ENCODE measurements at regions not wholly inside any gene's neighbourhood (a gene's known extent, or its start where the extent isn't known, plus 50 kb on each side); places are given as distances from the start of the nearest gene placed in this dataset.
A peak's percentile ranks its signal among the peaks of the same experiment; 100 is the strongest.

DNA sequence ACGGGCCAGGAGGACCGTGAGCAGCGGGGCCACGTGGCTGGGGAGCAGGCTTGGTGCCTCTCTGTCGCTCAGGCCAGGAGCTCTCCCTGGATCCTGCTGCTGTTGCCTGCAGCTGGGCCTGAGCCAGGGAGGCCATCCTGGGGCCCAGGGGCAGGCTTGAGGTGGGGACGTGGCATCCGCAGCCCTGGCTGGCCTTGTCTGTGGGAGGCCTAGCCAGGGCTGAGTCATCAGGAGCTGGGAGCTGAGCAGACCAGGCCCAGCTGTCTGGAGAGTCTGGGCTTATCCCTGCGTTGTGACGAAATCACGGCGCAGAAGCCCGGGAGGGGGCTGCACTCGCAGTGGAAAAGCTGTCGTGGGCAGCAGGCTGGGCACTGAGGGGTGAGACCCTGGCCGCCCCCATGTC lies 138.8 kb upstream of the COL5A1 start:
- peak; percentile 84 for DNase-seq

DNA sequence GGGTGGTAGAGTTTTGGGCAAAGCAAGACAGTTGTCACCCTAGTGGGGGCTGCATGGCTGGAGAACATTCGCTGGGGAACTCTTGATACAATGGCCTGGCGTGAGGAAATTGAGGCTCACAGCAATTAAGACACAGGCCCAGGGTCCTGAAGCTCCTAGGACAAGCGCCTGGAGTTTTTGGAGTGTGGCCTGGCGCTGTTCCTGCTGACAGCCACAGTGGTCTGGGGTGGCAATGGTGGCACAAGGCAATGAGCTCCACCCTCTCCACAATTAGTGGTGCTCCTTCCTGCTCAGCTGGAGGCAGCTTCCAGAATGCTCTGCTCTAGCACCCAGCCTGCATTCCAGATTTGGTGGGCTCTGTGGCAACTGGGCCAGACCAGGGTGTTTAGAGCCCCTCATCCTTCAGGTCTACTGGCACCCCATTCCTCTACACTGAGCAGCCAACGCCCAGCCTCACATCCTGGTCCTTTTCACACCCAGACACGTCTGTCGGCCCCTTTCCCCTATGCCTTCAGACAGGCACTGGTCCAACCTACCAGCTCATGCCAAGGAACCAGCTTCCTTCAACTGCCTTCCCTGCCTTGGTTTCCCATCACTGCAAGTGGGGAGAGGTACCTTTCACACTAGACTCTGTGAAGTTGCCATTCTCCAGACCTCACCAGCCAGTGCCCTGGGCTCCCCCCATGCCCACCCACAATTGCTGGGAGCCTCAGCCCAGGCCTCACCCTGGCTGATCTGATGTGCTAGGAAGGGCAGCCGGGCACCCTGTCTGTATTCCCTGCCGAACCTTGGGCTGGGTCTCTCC lies 138.1 kb upstream of the COL5A1 start:
- DNase-seq: no peak

DNA sequence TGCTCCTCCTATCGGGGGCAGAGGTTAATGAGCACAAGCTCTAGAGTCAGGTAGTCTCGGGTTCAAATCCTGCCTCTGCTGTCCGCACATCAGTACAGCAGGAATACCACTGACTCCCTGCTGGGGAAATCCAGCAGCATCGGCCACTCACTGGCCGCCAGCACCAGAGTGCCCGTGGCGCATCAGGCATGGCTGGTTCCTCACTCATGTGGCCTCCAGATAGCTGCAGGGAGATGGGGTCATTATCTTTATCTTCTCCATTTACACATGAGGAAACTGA lies 137.6 kb upstream of the COL5A1 start:
- DNase-seq: no peak

DNA sequence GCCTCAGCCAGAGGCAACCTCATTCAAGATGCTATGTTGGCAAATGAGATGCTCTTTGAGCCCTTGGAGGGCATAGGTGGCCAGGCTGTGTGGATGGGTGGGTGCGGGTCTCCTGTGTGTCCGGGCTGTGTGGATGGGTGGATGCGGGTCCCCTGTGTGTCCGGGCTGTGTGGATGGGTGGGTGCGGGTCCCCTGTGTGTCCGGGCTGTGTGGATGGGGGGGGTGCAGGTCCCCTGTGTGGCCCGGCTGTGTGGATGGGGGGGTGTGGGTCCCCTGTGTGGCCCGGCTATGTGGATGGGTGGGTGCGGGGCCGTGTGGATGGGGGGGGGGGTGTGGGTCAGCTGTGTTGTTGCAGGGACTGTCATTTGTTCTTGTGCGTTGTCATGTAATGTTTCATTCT lies 136.6 kb upstream of the COL5A1 start:
- DNase-seq: no peak

DNA sequence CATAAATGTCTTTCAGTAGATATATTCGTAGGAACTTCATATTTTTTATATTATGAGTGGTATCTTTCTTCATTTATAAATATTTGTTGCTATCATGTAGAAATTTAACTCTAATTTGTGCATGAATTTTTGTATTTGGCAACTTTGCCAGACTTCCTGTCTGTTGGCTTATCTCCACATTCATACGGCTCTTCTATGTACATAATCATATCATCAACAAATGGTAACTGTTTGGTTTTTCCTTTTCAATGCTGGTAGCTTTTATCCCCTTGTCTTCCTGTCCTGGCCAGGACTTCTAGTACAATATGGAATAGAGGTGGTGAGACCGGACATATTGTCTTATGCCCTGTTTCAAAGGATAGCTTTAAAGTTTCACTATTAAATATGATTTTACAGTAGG lies 132.3 kb upstream of the COL5A1 start:
- no peak for DNase-seq

DNA sequence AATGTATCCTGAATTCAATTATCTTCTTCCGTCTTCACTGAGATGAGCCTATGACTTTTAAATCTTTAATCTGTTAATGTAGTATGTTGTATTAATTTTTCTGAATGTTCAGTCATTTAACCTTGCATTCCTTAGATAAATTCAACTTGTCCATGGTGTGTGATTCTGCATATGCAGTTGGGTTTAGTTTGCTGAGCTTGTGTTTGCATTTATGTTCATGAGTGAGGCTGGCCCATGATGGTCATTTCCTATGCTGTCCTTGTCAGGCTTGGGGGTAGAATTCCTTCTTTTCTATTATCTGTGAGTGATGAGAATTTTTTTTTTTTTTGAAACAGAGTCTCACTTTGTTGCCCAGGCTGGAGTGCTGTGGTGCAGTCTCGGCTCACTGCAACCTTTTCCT lies 131.8 kb upstream of the COL5A1 start:
- no peak for DNase-seq

DNA sequence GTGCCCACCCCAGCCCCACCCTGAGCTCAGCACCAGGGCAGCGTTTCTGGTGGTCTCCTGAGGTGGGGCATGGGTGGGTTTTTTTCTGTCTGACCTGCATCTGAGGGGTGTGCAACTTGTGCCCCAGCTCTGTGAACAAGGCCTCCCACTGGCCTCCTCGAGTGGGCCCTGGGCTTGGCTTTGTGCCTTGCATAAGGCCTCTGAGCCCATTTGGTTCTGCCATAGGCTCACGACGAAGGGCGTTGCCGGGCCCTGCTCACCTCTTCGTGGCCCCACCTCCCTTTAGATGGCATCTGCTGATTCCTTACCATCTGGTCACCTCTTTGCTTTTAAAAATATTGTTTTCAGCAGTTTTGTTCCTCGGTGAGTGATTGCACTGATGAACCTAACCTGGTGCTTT lies 127.1 kb upstream of the COL5A1 start:
- DNase-seq: no peak

DNA sequence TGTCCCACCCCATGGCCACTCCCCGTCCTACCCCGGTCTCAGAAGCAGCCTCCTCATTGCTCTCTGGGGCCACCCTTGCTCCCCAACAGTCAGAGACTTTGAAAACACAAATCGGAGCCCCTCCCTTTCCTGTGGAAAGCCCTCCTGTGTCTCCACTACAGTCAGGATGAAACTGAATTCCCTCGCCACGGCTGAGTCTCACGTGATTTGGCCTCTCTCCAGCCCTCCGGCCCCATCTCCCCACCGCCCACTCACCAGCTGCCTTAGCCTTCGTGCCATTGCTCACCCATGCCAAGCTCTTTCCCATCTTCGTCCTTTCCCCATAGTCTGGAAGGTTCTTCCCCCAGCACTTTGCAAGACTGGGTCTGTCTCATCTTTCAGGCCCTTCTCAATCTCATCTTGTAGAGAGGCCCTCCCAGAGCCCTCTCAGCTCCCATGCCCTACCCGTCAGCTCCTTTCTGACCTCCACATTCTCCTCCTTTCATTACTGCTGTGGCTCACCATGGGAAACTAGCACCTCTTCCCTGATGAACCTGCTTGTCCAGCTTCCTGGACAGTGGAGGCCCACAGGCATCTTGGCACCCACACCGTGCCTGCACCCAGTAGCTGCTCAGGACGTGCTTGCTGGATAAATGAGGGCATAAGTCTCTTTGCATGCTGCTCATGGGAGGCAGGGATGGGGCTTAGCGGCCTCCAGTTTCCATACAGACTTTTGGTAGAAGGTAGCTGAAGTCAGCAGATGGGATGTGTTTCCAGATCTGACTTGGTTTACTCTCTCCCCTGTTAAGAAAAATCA lies 126.4 kb upstream of the COL5A1 start:
- DNase-seq: no peak

DNA sequence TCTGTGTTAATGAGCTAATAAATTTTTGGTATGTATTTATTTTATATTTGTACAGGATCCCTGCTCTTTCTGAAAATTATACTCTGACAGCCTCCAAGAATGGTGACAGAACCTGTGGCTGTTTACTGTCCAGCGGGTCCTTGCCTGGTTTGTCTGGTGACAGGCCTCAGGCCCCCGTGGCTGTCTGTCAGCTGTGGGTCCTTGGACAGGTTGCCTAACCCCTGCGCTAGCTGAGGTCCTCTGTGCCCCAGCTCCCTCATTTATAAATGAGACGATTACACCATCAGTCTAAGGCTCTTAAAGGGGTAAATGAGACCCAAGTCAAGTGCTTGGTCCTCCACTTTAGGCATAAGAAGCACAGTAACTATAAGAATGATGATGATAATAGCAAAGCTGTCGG lies 125.1 kb upstream of the COL5A1 start:
- no peak for DNase-seq

DNA sequence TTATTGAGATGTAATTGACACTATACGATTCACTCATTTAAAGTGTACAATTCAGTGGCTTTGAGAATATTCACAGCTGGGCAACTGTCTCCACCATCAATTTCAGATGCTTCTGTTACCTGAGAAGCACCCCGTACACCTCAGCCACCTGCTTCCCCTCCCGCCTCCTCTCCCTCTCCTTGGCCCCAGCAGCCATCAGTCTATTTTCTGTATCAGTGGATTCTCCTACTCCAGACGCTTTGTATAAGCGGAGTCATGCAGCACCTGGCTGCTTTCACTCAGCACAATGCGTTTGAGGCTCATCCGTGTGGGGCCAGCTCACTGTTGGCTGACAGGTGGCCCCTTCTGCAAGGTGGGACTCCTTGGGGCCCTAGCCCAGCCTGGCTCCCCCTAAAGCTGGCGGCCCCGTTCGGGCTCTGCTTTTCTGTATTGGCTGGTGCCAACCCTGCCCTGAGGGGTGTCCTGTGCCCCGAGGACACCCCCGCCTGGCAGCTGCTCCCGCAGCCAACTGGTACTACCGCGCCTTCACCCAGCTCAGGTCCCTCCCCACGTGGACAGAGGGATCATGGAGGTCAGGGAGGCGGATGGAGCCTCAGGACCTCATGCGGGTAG lies 124.4 kb upstream of the COL5A1 start:
- no peak for DNase-seq

DNA sequence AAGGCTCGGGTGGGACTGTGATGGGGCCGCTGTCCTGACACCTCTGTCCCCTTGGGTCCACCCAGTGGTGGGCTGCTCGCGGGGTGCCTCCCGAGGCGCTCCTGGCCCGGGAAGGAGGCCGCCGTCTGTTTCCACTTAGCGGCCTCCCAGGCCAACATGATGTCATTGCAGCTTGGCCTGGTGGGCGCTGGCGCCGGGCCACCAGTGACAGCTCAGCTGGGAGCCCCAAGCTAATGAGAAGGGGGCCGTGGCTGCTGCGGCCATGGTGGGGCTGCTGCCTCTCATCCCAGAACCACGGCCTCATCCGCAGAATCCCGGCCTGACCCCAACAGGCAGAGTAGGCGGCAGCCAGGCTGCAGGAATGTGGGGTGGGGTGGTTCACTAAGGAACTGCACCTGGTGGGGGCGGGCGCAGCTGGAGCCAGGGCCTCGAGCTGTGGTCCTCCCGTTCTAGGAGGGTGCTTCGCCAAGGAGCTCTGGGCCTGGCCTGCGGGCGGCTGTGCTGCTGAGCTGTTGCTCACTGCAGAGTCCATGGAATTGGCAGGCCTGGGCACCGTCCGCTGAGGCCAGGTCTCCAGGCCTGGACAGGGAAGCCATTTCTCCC lies 123.5 kb upstream of the COL5A1 start:
- DNase-seq: peak; percentile 65

DNA sequence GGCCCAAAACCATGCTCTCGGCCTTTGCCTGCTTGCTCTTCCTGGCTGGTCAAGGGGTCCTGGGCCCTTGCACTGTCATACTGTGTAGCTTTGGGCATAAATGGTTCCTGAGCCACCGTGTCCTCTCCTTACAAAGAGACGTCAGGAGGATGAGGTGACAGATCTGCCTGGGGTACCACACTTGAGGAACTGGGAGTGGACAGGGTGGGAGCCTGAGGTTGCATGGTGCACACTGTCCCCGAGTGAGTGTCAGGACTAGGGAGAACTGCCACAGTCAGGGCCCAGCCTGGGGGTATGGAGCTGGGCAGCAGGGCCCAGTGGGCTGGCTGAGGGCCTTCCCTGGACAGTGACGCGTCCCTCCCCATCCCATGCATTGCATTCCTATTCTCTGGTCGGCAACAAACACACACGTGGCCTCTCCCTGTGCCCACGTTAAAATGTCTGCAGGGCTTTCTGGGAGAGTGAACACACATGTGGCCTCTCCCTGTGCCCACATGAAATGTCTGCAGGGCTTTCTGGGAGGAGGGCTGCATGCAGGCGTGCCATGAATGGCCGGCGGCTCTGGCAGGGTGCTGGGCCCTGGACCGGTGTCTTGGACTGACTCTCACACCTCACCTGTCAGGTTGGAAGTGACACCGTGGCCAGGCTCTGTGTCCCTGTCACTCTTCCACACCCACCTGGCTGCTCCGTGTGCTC lies 122.1 kb upstream of the COL5A1 start:
- DNase-seq: no peak

DNA sequence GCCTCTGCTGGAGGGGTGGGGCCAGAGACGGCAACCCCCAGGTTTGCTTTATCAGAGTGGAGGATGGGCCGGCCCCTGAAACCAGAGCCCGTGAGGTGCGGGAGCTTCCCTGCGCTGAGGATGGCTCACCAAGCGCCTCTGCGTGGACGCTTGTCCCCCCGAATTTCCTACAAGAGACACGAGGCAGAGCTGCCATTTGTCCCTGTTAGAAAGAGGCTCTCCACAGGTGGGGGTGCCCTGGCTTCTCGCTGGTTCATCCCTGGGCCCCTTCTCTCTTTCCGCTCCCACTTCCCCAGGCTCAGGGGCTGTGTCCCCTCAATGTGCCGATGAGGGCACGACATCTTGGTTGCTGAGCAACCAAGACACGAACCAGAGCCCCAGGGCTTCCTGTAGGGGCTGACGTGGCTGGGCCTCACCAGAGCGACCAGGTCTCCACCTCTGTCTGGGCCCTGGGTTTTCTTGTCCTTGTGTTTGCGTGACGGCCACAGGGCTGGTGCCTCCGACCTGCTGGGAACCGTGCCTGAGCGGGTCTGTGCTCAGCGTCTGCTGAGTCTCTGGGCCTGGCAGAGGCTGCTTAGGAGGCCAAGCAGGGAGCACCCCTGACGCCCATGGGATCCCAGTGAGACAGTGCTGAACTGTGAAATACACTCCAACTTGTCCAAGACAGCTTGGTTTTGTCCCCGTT lies 119.6 kb upstream of the COL5A1 start:
- no peak for DNase-seq

DNA sequence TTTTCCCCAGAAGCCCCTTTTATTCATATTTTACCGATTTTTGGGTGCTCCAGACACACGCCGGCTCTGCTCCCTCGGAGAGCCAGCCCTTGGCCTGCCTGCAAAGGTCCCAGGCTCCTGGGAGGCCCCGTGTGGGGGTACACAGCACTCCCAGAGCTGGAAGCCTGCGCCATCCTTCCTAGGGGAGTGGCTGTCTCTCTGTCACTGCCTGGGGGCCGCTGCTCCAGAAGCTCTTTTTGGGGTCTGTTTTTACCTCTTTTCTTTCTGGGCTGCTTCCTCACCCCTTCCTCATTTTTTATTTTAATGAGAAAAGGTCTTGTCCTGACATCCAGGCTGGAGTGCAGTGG lies 119.1 kb upstream of the COL5A1 start:
- no peak for DNase-seq

DNA sequence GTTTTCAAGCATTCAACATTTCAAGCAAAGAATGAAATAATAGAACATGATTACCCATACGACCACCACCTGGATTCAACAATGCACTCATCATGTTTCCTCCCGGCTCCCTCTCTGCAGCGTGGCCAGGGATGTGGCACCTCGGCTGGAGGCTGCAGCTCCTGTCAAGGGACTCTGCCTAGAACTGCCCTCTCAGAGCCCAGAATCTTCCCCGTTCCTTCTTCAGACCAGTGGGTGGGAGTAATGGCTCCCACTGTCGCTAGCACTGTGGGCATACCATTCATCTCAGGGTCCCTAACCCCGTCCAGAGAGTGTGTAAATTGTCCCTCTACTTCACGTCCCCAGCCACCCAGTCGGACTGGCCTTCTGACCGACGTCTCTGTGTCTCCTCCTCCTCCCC lies 118.6 kb upstream of the COL5A1 start:
- no peak for DNase-seq

DNA sequence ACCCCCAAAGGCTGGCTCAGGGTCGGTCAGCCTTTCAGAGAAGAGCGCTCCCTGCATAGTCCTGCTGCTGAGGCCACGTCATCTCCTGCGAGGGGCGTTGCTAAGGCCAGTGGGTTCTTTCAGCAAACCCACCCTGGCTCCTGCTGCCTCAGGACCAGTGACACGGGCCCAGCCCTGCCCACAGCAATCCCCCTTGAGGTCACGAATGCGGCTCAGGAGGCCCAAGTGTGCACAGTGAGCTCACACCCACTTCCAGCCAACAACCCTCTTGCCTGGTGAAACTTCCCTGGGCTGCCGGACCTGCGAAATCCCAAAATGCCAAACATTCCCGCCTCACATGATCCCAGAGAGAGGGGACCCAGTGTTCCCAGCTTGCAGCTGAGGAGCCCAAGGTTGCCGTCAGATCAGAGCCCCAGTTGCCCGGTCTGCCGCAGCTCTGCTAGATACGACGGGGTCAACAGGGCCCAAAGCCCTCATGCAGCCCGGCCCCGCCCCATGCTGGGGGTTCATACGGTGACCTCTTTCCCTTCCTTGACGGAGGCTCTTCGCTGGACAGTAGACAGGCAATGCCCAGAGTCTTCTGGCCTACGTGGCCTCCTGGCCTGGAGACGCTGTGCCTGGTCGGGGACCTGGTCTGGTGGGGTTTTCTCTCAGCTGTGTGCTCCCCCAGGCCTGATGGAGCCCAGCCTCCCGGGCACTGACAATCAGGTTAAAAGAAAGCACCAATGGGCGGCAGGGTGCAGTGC lies 116.4 kb upstream of the COL5A1 start:
- no peak for DNase-seq

DNA sequence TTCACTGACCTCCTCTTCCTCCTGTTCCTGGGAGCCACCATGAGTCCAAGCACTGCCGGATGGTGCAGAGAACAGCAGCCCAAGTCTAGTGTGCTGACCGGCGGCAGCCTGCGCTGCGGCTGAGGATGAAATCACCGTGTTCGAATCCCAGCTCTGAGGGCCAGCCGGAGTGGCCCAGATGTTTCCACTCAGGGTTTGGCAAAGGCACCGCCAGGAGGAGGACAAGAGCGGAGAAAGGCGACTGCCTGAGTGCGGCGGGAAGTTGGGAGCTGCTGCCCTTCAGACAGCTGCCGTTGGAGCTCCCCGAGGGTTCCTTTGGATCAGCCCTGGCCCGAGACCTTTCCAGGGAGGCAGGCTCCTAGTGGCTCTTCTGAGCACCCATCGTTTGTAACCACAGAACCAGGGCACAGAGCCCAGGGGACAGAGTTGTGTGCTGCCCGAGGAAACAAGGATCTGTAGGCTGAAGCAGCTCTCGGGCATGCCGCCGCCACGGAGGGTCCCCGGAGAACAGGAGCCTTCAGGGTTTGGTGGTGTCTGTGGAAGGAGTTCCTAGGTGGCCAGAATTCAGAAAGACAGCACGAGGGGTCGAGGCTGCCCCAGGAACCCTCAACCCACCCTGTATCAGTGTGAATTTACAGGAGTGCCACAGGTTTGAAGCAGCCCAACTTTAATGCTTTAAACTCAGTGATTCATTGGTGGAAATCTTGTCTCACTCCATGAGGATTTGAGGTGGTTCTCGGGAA lies 115.6 kb upstream of the COL5A1 start:
- no peak for DNase-seq

DNA sequence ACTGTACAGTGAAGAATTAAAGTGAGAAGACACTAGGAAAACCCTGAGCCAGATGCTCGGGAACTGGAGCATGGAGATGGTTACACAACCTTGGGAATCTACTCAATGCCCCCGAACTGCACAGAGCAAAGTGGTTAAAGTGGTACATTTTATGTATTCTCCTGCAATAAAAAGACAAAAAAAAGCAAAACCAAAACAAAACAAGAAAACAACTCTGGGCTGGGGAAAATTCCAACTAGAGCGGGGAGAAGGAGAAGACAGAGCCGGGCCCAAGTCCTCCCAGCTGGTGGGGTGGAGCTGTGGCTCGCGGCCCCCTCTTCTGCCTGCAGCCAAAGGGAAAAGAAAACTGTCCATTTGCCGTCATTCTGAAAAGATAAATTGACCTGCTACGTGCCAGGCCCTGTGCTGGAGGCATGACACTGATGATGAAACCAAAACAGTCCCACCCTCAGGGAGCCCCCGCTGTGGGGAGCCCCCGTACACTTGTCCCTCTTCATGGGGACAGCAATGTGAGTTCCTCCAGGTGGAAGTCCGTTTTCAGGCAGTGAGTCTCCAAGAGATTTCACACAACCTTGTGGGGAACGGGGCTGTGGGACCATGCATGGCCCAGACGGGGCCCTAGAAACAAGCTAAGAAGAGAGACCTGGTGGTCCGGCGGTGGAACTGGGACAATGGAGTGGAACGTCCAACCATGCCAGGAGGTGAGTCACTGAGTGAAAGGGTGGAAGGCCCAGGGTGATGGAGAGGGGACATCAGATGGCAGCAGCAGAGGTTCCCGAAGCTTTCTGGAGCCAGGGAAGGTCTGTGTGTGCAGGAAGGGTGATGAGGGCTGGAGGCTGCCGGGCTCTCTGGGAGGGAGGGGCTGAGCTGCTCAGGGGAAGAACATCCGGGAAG lies 114.8 kb upstream of the COL5A1 start:
- no peak for DNase-seq

DNA sequence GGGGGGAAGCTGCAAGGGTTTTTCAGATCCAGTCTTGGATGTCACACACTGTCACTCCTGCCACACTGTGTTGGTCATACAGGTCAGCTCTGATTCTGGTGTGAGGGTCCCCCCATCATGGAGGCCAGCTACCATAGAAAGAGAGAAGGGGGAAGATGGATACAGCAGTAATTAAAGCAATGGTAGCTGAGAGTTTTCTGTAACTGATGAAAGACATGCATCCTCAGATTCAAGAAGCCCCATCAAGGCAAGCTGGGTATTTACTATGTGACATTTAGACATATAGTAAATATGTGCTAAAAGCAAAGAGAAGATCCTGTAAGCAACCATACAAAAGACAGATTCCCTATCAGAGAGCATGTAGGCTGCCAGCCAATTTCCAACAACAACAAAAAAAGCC lies 110.9 kb upstream of the COL5A1 start:
- no peak for DNase-seq

Data from hindlimb muscle (tissue), 1 donor.